Stomach (tissue), 4 donors: ENCODE measurements at regions not wholly inside any gene's neighbourhood (a gene's known extent, or its start where the extent isn't known, plus 50 kb on each side); places are given as distances from the start of the nearest gene placed in this dataset.

Source experiments
- CTCF ChIP-seq, 7 experiments: fragments of 450-650 bp in 4 of 7; fragments of 200-600 bp in 3 of 7; sonication (generic) in 3 of 7; IDR thresholded peaks; one replicate each; pipeline ENCODE4 v1.5.1; 2016 to 2019; ENCODE audit warnings: antibody characterized with exemption in 7 of 7, control low read depth in 2 of 7, mild to moderate bottlenecking in 1 of 7
- EP300 ChIP-seq: sonication (generic); formaldehyde crosslinking; IDR thresholded peaks from one replicate; pipeline ENCODE4 v1.6.1; 2017; ENCODE audit warnings: antibody characterized with exemption
- POLR2A ChIP-seq, 4 donors: fragments of 450-650 bp; IDR thresholded peaks; one replicate each; pipeline ENCODE4 v1.6.1; 2016; ENCODE audit warnings: antibody characterized with exemption in 4 of 4, control low read depth in 2 of 4, mild to moderate bottlenecking in 1 of 4, moderate library complexity in 1 of 4
- POLR2AphosphoS5 ChIP-seq, 3 donors: sonication (generic); formaldehyde crosslinking; IDR thresholded peaks; one replicate each; pipeline ENCODE4 v1.6.1; 2016; ENCODE audit warnings: antibody characterized with exemption in 3 of 3

- no peak for TF ChIP-seq POLR2AphosphoS5 (IDR thresholded peaks at IDR 0.05)
- no peak for TF ChIP-seq EP300
- TF ChIP-seq CTCF (IDR thresholded peaks at IDR 0.05), result no peak
- no peak for TF ChIP-seq POLR2A (IDR thresholded peaks at IDR 0.05)
These were observed 295.8 kb downstream of the PREX1 start for GRCh38 chr20:48532028-48532427.
